ENCODE measurements at regions not wholly inside any gene's neighbourhood (a gene's known extent, or its start where the extent isn't known, plus 50 kb on each side); places are given as distances from the start of the nearest gene placed in this dataset.

DNA sequence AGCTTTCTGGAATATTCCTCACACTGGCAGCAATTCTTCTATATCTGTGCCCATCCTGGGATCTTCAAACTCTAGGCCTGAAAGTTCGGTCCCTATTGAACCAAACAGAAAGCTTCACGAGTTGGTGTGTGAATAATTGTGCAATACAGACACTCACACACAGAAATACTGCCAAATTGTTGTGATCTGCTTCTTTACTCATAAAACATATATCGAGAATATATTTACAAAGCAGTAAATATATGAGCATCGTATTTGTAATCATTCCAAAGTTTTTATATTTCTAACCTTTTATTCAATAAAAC lies 56.6 kb upstream of the BEX4 start:
- no peak for DNase-seq (ENCODE audit: low spot score)

DNA sequence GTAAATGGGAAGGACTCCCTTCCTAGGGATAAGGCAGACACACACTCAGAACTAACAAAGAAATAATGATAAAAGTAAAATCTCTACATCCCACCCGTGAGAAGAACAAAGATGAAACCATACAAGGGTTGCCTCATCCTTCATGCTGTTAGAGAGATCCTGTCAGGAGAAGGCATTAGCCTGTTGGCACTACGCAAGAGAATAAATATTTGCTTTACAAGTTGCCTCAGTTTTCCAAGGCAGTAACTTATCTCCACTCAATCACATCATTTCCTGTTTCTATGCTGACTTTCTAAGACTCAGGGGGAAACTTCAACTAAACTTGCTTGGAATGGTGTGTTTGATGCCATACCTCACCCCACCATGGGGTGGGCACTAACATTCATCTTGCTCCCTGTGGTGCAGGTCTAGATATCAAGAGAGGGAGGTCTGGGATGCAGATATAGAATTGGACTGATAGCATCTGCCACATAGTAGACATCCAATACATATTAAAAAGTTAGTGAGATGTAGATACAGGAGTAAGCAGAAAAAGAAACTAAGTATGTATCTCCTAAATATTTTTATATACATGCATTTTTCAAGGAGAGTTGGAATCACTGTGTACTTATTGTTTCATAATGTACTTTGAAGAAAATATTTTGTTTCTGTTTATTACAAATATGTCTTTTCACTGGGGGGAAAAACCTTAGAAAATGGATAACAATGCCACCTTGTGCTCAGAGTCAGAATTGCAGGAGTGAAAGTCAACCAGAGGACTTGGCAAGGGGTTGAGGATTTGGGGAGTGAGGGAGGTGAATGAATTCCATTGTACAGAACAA lies 57.2 kb upstream of the BEX4 start:
- peak; percentile 36 for DNase-seq (ENCODE audit: low spot score)

DNA sequence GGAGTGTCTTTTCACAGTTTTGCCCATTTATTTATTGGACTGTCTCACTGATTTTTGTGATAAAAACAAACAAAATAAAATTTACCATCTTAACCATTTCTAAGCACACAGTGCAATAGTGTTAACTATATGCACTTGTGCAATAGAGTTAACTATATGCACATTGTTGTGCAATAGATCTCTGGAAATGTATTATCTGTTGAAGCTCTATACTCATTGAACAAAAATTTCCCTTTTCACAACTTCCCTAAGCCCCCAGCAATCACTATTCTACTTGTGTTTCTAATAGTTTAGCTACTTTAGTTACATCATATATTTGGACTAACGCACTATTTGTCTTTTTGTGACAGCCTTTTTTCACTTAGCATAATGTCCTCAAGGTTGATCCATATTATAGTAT lies 59.7 kb upstream of the BEX4 start:
- DNase-seq (ENCODE audit: low spot score) = no peak

DNA sequence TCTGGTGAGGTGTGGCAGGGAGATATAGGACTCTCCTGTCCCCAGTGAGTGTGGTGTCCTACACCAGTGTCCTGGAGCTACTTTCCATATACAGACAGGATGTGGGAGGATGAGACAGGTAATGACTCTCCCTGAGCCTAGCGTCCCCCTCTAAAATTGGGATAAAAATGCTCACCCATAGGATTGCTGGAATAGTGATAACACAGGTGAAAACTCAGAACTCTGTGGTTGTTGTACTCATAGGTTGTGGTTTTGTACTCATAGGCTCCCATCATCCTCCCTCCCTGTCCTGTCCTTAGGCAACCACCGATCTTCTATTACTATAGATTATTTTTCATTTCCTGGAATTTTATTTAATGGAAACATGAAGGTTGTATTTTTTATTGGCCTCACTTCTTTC lies 60.7 kb upstream of the NXF3 start:
- DNase-seq (ENCODE audit: low spot score) = no peak

DNA sequence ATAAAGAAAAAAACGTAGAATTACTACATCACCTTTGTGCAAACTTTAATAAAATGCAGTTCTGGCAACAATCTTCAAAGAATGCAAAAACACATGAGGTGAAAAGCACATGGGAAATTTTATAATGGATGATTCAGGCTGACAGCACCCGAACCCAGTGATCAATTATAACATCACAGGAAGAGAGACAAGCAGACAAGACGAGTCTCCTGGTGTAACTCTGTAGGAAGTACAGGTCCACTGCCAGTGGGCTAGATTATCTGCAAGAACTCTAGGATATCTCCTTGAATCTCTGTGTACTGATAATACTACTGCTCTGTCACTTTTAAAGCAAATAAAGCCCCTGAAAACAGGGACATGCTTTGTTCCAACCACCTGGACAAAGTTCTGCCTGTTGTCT lies 58.9 kb upstream of the NXF3 start:
- DNase-seq (ENCODE audit: low spot score) = no peak

DNA sequence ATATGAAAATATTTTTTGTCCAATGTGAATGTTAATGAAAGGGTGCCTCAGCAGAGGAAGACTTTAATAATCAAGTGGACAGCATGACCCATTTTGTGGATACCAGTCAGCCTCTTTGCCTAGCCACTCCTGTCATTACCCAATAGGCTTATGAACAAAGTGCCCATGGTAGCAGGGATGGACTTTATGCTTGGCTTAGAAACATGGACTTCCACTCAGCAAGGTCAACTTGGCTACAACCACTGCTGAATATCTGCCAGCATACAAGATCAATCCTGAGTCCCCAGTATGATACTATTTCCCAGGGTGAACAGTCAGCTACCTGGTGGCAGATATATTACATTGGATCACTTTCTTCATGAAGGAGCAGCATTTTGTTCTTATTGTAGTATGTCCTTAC lies 56.7 kb upstream of the NXF3 start:
- no peak for DNase-seq (ENCODE audit: low spot score)

DNA sequence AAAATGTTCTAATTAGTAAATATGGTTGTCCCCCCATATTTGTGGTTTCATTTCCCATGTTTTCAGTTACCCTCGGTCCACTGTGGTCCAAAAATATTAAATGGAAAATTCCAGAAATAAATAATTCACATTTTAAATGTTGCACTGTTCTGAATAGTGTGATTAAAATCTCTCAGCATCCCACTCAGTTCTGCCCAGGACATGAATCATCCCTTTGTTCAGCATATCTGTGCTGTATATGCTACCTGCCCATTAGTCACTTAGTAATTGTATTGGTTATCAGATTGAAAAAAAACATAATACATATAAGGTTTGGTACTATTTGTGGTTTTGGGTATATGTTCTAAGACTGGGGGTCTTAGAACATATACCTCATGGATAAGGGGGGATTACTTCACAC lies 55.1 kb upstream of the NXF3 start:
- DNase-seq (ENCODE audit: low spot score) = no peak
